ENCODE measurements at regions not wholly inside any gene's neighbourhood (a gene's known extent, or its start where the extent isn't known, plus 50 kb on each side); places are given as distances from the start of the nearest gene placed in this dataset.

GRCh38 chr2:217412721-217413120 lies 552.9 kb upstream of the TNP1 start:
- TF ChIP-seq CTCF (conservative IDR thresholded peaks at IDR 0.05; ENCODE audit: low read depth, low read length) = no peak
- TF ChIP-seq EZH2 (IDR thresholded peaks at IDR 0.05; ENCODE audit: borderline replicate concordance, low read depth, low read length, poor library complexity, severe bottlenecking) = no peak
